GM12878 (cell line): ENCODE measurements at regions not wholly inside any gene's neighbourhood (a gene's known extent, or its start where the extent isn't known, plus 50 kb on each side); places are given as distances from the start of the nearest gene placed in this dataset.

Experiments used
- EGR1 ChIP-seq, 2 experiments: IDR thresholded peaks; 1 replicate in 1 of 2; 2 replicates in 1 of 2; pipeline ENCODE4 v1.6.1; 2011 to 2012; ENCODE audit warnings: low read depth in 2 of 2, low read length in 2 of 2, borderline replicate concordance in 1 of 2, mild to moderate bottlenecking in 1 of 2, moderate library complexity in 1 of 2
- EZH2 ChIP-seq: IDR thresholded peaks from 2 replicates; pipeline ENCODE4 v1.6.1; 2012; ENCODE audit warnings: low read depth, mild to moderate bottlenecking, control low read depth, inconsistent platforms, low read length, borderline replicate concordance; ENCODE audit not compliant: control insufficient read depth
- JUND ChIP-seq: IDR thresholded peaks from 2 replicates; pipeline ENCODE4 v1.6.1; 2012; ENCODE audit warnings: low read depth, mild to moderate bottlenecking, low read length, improper control_type of control experiment, moderate library complexity
- RUNX3 ChIP-seq: IDR thresholded peaks from 2 replicates; pipeline ENCODE4 v1.6.1; 2012; ENCODE audit warnings: low read length, inconsistent platforms
- TF ChIP-seq, protein P1 (sequence below): IDR thresholded peaks from 2 replicates; pipeline ENCODE4 v1.6.1; 2011; ENCODE audit warnings: low read depth, mild to moderate bottlenecking, low read length, moderate library complexity, borderline replicate concordance; ENCODE audit errors: extremely low read depth
- TF ChIP-seq, protein P2 (sequence below), 3 experiments: IDR thresholded peaks in 2 of 3; conservative IDR thresholded peaks in 1 of 3; 2 replicates each; pipeline ENCODE4 v1.5.1; 2011; ENCODE audit warnings: low read depth in 3 of 3, low read length in 3 of 3, mild to moderate bottlenecking in 3 of 3, control low read depth in 2 of 3, moderate library complexity in 2 of 3, inconsistent platforms in 1 of 3, mixed read lengths in 1 of 3; ENCODE audit not compliant: control insufficient read depth in 2 of 3, insufficient read depth in 1 of 3; ENCODE audit errors: extremely low read depth in 1 of 3

DNA sequence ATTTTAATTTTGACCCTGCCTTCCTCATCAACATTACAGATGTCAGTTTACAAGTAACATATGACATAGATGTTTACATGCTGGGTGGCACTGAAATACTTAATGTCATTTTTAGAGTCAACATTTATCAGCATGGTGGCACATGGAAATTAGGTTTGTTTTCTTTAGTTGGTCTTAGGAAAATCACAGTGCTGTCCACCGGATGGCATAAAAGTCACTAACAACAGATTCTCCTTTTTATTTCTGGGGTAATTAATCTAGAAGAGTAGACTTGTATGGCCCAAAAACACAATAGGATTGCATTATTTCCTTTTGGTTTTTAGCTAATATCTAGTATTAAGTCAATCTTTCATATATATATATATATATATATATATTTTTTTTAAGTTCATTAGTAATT lies 88.6 kb upstream of the HHIP start:
- TF ChIP-seq JUND: no peak
- TF ChIP-seq, protein P1, sequence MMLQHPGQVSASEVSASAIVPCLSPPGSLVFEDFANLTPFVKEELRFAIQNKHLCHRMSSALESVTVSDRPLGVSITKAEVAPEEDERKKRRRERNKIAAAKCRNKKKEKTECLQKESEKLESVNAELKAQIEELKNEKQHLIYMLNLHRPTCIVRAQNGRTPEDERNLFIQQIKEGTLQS: no peak
- no peak for TF ChIP-seq EZH2
- TF ChIP-seq, protein P2, sequence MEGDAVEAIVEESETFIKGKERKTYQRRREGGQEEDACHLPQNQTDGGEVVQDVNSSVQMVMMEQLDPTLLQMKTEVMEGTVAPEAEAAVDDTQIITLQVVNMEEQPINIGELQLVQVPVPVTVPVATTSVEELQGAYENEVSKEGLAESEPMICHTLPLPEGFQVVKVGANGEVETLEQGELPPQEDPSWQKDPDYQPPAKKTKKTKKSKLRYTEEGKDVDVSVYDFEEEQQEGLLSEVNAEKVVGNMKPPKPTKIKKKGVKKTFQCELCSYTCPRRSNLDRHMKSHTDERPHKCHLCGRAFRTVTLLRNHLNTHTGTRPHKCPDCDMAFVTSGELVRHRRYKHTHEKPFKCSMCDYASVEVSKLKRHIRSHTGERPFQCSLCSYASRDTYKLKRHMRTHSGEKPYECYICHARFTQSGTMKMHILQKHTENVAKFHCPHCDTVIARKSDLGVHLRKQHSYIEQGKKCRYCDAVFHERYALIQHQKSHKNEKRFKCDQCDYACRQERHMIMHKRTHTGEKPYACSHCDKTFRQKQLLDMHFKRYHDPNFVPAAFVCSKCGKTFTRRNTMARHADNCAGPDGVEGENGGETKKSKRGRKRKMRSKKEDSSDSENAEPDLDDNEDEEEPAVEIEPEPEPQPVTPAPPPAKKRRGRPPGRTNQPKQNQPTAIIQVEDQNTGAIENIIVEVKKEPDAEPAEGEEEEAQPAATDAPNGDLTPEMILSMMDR (IDR thresholded peaks at IDR 0.05 in 2 of 3, conservative IDR thresholded peaks at IDR 0.05 in 1 of 3; ENCODE audit: control insufficient read depth in 2 of 3, extremely low read depth in 1 of 3, insufficient read depth in 1 of 3, low read depth in 3 of 3, low read length in 3 of 3): no peak
- no peak for TF ChIP-seq RUNX3
- no peak for TF ChIP-seq EGR1 (IDR thresholded peaks at IDR 0.05; ENCODE audit: borderline replicate concordance in 1 of 2, low read depth in 2 of 2, low read length in 2 of 2)
